ENCODE measurements at regions not wholly inside any gene's neighbourhood (a gene's known extent, or its start where the extent isn't known, plus 50 kb on each side); places are given as distances from the start of the nearest gene placed in this dataset.

DNA sequence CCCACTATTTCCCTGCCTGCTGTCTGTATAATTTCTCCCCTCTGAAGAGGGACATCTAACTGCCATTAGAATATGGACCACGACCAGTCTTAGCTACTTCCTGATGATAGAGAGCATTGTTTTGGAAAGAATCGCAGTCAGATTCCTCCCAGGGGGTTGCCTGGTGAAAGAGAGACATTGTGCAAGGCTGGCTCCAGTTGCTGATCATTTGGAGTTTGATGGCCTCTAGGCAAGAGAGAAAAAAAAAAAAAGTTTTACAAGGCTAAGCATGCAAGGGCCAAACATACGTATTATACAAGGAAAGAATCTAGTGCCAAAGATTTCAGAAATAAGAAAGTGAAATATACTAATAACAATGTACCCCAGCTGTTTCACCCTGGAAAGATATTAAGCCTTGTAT lies 182.2 kb downstream of the CMPK2 start:
- TF ChIP-seq, protein P1, sequence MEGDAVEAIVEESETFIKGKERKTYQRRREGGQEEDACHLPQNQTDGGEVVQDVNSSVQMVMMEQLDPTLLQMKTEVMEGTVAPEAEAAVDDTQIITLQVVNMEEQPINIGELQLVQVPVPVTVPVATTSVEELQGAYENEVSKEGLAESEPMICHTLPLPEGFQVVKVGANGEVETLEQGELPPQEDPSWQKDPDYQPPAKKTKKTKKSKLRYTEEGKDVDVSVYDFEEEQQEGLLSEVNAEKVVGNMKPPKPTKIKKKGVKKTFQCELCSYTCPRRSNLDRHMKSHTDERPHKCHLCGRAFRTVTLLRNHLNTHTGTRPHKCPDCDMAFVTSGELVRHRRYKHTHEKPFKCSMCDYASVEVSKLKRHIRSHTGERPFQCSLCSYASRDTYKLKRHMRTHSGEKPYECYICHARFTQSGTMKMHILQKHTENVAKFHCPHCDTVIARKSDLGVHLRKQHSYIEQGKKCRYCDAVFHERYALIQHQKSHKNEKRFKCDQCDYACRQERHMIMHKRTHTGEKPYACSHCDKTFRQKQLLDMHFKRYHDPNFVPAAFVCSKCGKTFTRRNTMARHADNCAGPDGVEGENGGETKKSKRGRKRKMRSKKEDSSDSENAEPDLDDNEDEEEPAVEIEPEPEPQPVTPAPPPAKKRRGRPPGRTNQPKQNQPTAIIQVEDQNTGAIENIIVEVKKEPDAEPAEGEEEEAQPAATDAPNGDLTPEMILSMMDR (IDR thresholded peaks at IDR 0.05), result no peak
- TF ChIP-seq POLR2A (IDR thresholded peaks at IDR 0.05), result no peak

Data from Peyer's patch (tissue), 4 donors.